Peyer's patch (tissue), 4 donors: ENCODE measurements at regions not wholly inside any gene's neighbourhood (a gene's known extent, or its start where the extent isn't known, plus 50 kb on each side); places are given as distances from the start of the nearest gene placed in this dataset.

Source experiments
- CTCF ChIP-seq, 6 experiments: fragments of 450-650 bp in 4 of 6; fragments of 200-600 bp in 2 of 6; sonication (generic) in 1 of 6; IDR thresholded peaks; one replicate each; pipeline ENCODE4 v1.5.1; 2017 to 2019; ENCODE audit warnings: antibody characterized with exemption in 6 of 6, mild to moderate bottlenecking in 3 of 6, moderate library complexity in 1 of 6
- POLR2A ChIP-seq, 2 donors: fragments of 450-650 bp; IDR thresholded peaks; one replicate each; pipeline ENCODE4 v1.5.1; 2017; ENCODE audit warnings: antibody characterized with exemption in 2 of 2, mild to moderate bottlenecking in 2 of 2, moderate library complexity in 2 of 2

- no peak for TF ChIP-seq CTCF (IDR thresholded peaks at IDR 0.05)
- TF ChIP-seq POLR2A (IDR thresholded peaks at IDR 0.05), result no peak
Measured at GRCh38 chr3:17972030-17972429, 229.6 kb upstream of the TBC1D5 start.
